Esophagus squamous epithelium (tissue), 5 donors: ENCODE measurements at regions not wholly inside any gene's neighbourhood (a gene's known extent, or its start where the extent isn't known, plus 50 kb on each side); places are given as distances from the start of the nearest gene placed in this dataset.

Experiments
- DNase-seq: peaks from one replicate; lab custom pipeline; 2025; lab: John Stamatoyannopoulos, UW
- H3K27ac ChIP-seq, 4 donors: fragments of 200-600 bp; sonication (generic); one replicate each; pipeline ENCODE4 v1.5.1; 2016 to 2019; ENCODE audit warnings: mild to moderate bottlenecking in 1 of 4
- H3K27me3 ChIP-seq, 4 donors: fragments of 200-600 bp; sonication (generic); 1 replicate in 3 of 4; 2 replicates in 1 of 4; pipeline versions ENCODE4 v1.5.1 to v1.6.0; 2017 to 2021; ENCODE audit warnings: antibody characterized with exemption in 1 of 4
- H3K36me3 ChIP-seq, 3 donors: fragments of 200-600 bp; sonication (generic); one replicate each; pipeline ENCODE4 v1.5.1; 2016 to 2019
- H3K4me1 ChIP-seq, 3 donors: fragments of 200-600 bp; sonication (generic); one replicate each; pipeline ENCODE4 v1.5.1; 2017 to 2019
- H3K4me3 ChIP-seq, 4 donors: fragments of 200-600 bp; sonication (generic); 1 replicate in 3 of 4; 2 replicates in 1 of 4; pipeline ENCODE4 v1.5.1; 2016 to 2019; ENCODE audit warnings: mild to moderate bottlenecking in 2 of 4, moderate library complexity in 1 of 4
- H3K9me3 ChIP-seq, 3 donors: fragments of 200-600 bp; sonication (generic); one replicate each; pipeline ENCODE4 v1.5.1; 2016 to 2019
- CTCF ChIP-seq, 6 experiments: fragments of 450-650 bp in 4 of 6; fragments of 200-600 bp in 2 of 6; sonication (generic) in 2 of 6; IDR thresholded peaks; one replicate each; pipeline ENCODE4 v1.5.1; 2016 to 2019; ENCODE audit warnings: antibody characterized with exemption in 6 of 6, mild to moderate bottlenecking in 4 of 6, moderate library complexity in 4 of 6
- POLR2A ChIP-seq, 4 donors: fragments of 450-650 bp; IDR thresholded peaks; one replicate each; pipeline ENCODE4 v1.6.1; 2017; ENCODE audit warnings: antibody characterized with exemption in 4 of 4, mild to moderate bottlenecking in 4 of 4, moderate library complexity in 3 of 4
- WGBS, 2 donors: methylation state at CpG; one replicate each; pipeline ENCODE4 v1.1.5; 2018; 5-methylcytosine and 5-hydroxymethylcytosine counted together
- intact Hi-C: fragments of 100-400 bp; cut with DNase I; formaldehyde crosslinking; loops from one replicate; pipeline ENCODE4 v1.15.0; 2022
- donor health status: DM: yes; HTN: yes; CAD: no.

GRCh38 chr4:104262678-104263077, 232.0 kb downstream of the CXXC4 start:
- 68 to 71% methylated on average over 2 of the region's 2 CpGs for WGBS, 2 donors
- Histone ChIP-seq H3K9me3 (no peaks in the 10 kb centered on the region), H3K27me3 (no peaks in the 10 kb centered on the region), H3K36me3 (no peaks in the 10 kb centered on the region), H3K4me3 (no peak overlapping the region), H3K27ac (no peak overlapping the region), H3K4me1 (no peaks in the 10 kb centered on the region)
- TF ChIP-seq CTCF (IDR thresholded peaks at IDR 0.05) (no peak), POLR2A (IDR thresholded peaks at IDR 0.05) (no peak)
- DNase-seq: no peak
- intact Hi-C loops: no loop called here

DNA sequence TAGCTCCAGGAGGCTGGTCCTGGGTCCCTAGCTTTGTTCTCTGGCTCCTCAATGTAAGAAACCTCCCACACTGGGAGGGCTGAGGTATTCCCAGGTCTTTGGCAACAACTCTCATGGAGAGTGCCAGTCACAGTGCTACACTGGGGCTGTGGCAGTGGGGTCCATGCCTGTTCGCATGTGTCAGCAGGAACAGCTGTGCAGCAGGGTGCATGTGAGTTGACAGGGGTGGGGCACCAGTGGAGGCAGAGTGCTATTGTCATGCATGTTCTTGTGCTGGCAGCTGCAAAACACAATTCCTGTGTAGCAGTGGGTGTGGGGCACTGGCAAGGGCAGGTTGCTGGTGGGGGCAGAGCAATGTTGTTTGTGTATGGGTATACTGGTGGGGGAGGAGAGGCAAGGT, 246.0 kb downstream of the CXXC4 start:
- Histone ChIP-seq H3K9me3 (no peaks in the 10 kb centered on the region), H3K27me3 (no peaks in the 10 kb centered on the region), H3K36me3 (no peaks in the 10 kb centered on the region), H3K4me3 (no peak overlapping the region), H3K27ac (no peak overlapping the region), H3K4me1 (no peaks in the 10 kb centered on the region)
- no CpG with 5 or more reads among the region's 1 CpG for WGBS, 2 donors
- no peak for TF ChIP-seq CTCF (IDR thresholded peaks at IDR 0.05)
- TF ChIP-seq POLR2A (IDR thresholded peaks at IDR 0.05): no peak
- no peak for DNase-seq
- intact Hi-C loops: no loop called here

DNA sequence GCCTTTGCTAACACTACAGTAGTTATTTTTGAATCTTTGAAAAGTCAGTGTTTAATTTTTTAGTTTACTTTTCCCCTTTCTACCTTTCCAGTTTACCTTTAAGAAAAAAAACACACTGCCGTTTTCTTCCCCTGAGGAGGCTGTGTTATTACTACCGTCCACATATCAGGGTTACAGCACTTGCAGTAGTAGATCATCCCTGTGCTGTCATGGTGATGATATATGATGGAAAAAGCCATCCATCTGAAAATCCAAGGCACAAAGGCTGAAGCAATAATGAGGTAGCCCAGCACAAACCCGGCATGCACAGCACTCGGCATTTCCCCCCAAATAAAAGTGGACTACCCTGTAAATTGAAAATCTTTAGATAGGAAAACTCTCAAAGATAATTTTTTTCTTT, 258.7 kb downstream of the CXXC4 start:
- Histone ChIP-seq H3K27ac (no peak overlapping the region), H3K4me1 (no peaks in the 10 kb centered on the region), H3K36me3 (no peaks in the 10 kb centered on the region), H3K9me3 (no peaks in the 10 kb centered on the region), H3K4me3 (no peak overlapping the region), H3K27me3 (no peaks in the 10 kb centered on the region)
- no peak for TF ChIP-seq POLR2A (IDR thresholded peaks at IDR 0.05)
- no peak for TF ChIP-seq CTCF (IDR thresholded peaks at IDR 0.05)
- intact Hi-C loops: no loop called here
- WGBS, 2 donors: 18 to 19% methylated on average over 4 of the region's 4 CpGs
- no peak for DNase-seq

GRCh38 chr4:104217526-104217925, 277.2 kb downstream of the CXXC4 start:
- WGBS, 2 donors: 33 to 41% methylated on average over 1 of the region's 1 CpG
- Histone ChIP-seq H3K27ac (no peak overlapping the region), H3K27me3 (no peaks in the 10 kb centered on the region), H3K36me3 (no peaks in the 10 kb centered on the region), H3K9me3 (no peaks in the 10 kb centered on the region), H3K4me1 (no peaks in the 10 kb centered on the region), H3K4me3 (no peak overlapping the region)
- TF ChIP-seq CTCF (IDR thresholded peaks at IDR 0.05) (no peak), POLR2A (IDR thresholded peaks at IDR 0.05) (no peak)
- no peak for DNase-seq
- intact Hi-C loops: no loop called here

- DNase-seq: no peak
- WGBS, 2 donors: 76 to 85% methylated on average over 2 of the region's 2 CpGs
- TF ChIP-seq POLR2A (IDR thresholded peaks at IDR 0.05) (no peak), CTCF (IDR thresholded peaks at IDR 0.05) (no peak)
- H3K36me3 ChIP-seq: no peaks in the 10 kb centered on the region
- no peaks in the 10 kb centered on the region for H3K27me3 ChIP-seq
- no peak overlapping the region for H3K27ac ChIP-seq
- intact Hi-C loops: no loop called here
- H3K4me3 ChIP-seq: no peak overlapping the region
- no peaks in the 10 kb centered on the region for H3K9me3 ChIP-seq
- H3K4me1 ChIP-seq: no peaks in the 10 kb centered on the region
Measured at GRCh38 chr4:104211657-104212056, 283.0 kb downstream of the CXXC4 start.
